Muscle of back (tissue), 3 donors: ENCODE measurements at regions not wholly inside any gene's neighbourhood (a gene's known extent, or its start where the extent isn't known, plus 50 kb on each side); places are given as distances from the start of the nearest gene placed in this dataset.
"Not testable (repeated sequence)": the region's sequence is repeated elsewhere in the genome, so short reads cannot be mapped to it uniquely, and the experiment has no call there.

Experiments
- DNase-seq, 3 donors: peaks; one replicate each; pipeline versions ENCODE4 v3.0.0 to v3.0.0-alpha.2; 2013

GRCh38 chr10:21406595-21407193 is 118.8 kb downstream of the SKIDA1 start:
- DNase-seq = peak in 1 of 3 donors; percentile 37

- no peak for DNase-seq
Measured at GRCh38 chr10:21405981-21406380, 119.5 kb downstream of the SKIDA1 start.

GRCh38 chr10:21403256-21404015 is 122.0 kb downstream of the SKIDA1 start:
- no peak for DNase-seq

GRCh38 chr10:21402606-21403083 is 122.8 kb downstream of the SKIDA1 start:
- DNase-seq = peak in 2 of 3 donors; percentile 52 to 69

- no peak for DNase-seq
Measured at GRCh38 chr10:21401196-21401595, 124.3 kb downstream of the SKIDA1 start.

GRCh38 chr10:21399392-21400035 is 126.0 kb downstream of the SKIDA1 start:
- DNase-seq = peak; percentile 90 to 95 (median 95)

GRCh38 chr10:21398563-21399231 is 126.8 kb downstream of the SKIDA1 start:
- DNase-seq = peak in 2 of 3 donors; percentile 49 to 69

- DNase-seq = no peak
Measured at GRCh38 chr10:21396889-21397288, 128.6 kb downstream of the SKIDA1 start.

- no peak for DNase-seq
Measured at GRCh38 chr10:21393931-21394330, 131.6 kb downstream of the SKIDA1 start.

GRCh38 chr10:21388589-21388988 is 136.9 kb downstream of the SKIDA1 start:
- DNase-seq = no peak

GRCh38 chr10:21387868-21388267 is 137.6 kb downstream of the SKIDA1 start:
- no peak for DNase-seq

GRCh38 chr10:21385996-21386585 is 139.4 kb downstream of the SKIDA1 start:
- DNase-seq = no peak

GRCh38 chr10:21385536-21385935 is 139.9 kb downstream of the SKIDA1 start:
- no peak for DNase-seq

- no peak for DNase-seq
Measured at GRCh38 chr10:21379143-21379542, 146.3 kb downstream of the SKIDA1 start.

- DNase-seq = not testable (repeated sequence)
Measured at GRCh38 chr10:21375274-21375673, 150.2 kb downstream of the SKIDA1 start.

- not testable (repeated sequence) for DNase-seq
Measured at GRCh38 chr10:21373881-21374280, 151.6 kb downstream of the SKIDA1 start.

GRCh38 chr10:21372651-21373410 is 152.7 kb downstream of the SKIDA1 start:
- peak; percentile 84 to 93 (median 93) for DNase-seq

GRCh38 chr10:21369697-21370096 is 155.8 kb downstream of the SKIDA1 start:
- no peak for DNase-seq

GRCh38 chr10:21368728-21369425 is 156.6 kb downstream of the SKIDA1 start:
- peak in 1 of 3 donors; percentile 54 for DNase-seq

- DNase-seq = no peak
Measured at GRCh38 chr10:21368022-21368582, 157.4 kb downstream of the SKIDA1 start.
